ENCODE measurements at regions not wholly inside any gene's neighbourhood (a gene's known extent, or its start where the extent isn't known, plus 50 kb on each side); places are given as distances from the start of the nearest gene placed in this dataset.

DNA sequence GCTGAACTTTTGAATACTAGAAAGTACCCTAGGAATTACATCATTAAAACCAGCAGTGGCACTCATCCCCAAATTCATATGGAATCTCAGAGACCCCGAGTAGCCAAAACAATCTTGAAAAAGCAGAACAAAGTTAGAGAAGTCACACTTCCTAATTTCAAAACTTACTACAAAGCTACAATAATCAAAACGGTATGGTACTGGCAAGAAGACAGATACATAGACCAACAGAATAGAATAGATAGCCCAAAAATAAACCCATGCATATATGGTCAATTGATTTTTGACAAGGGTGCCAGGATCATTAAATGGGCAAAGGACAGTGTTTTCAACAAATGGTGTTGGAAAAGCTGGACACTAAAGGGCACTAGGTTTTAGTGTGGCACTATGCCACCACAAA, 176.0 kb upstream of the NDUFV2 start:
- Histone ChIP-seq H3K4me2 (ENCODE audit: control insufficient read depth, extremely low read depth, insufficient read depth, low read depth, low read length) (no peak overlapping the region), H3K79me2 (ENCODE audit: control insufficient read depth, insufficient read depth, low read length) (no peaks in the 10 kb centered on the region), H3K4me1 (ENCODE audit: control insufficient read depth, extremely low read depth, insufficient read depth, low read length) (no peaks in the 10 kb centered on the region), H2AFZ (ENCODE audit: control insufficient read depth, low read length) (no peak overlapping the region), H3K9me1 (ENCODE audit: control insufficient read depth, extremely low read depth, insufficient read depth, low read length) (no peaks in the 10 kb centered on the region), H4K20me1 (ENCODE audit: control insufficient read depth, extremely low read depth, insufficient read depth, low read length) (no peaks in the 10 kb centered on the region), H3K27ac (ENCODE audit: control insufficient read depth, insufficient read depth, low read length) (no peak overlapping the region), H3K9ac (ENCODE audit: control insufficient read depth, extremely low read depth, insufficient read depth, low read length) (no peak overlapping the region), H3K9me3 (ENCODE audit: control insufficient read depth, low read depth, low read length) (peaks cover 2% of the 10 kb centered on the region), H3K4me3 (ENCODE audit: control insufficient read depth in 2 of 3, extremely low read depth in 1 of 3, insufficient read depth in 2 of 3, low read depth in 1 of 3, low read length in 3 of 3) (no peak overlapping the region), H3K36me3 (ENCODE audit: control insufficient read depth in 2 of 2, extremely low read depth in 1 of 2, insufficient read depth in 2 of 2, low read length in 2 of 2) (no peaks in the 10 kb centered on the region), H3K27me3 (ENCODE audit: control insufficient read depth, extremely low read depth, insufficient read depth, low read length) (no peaks in the 10 kb centered on the region)
- DNase-seq (ENCODE audit: low read depth, low spot score) (no peak), FAIRE-seq (no peak)
- dilution Hi-C loops (cut with MboI; ENCODE audit: extremely low pct_ligation_motif_present, low sequenced_read_pairs): no loop called here
- no peak for TF ChIP-seq EZH2 (IDR thresholded peaks at IDR 0.05; ENCODE audit: low read length)
- TF ChIP-seq, protein P1, sequence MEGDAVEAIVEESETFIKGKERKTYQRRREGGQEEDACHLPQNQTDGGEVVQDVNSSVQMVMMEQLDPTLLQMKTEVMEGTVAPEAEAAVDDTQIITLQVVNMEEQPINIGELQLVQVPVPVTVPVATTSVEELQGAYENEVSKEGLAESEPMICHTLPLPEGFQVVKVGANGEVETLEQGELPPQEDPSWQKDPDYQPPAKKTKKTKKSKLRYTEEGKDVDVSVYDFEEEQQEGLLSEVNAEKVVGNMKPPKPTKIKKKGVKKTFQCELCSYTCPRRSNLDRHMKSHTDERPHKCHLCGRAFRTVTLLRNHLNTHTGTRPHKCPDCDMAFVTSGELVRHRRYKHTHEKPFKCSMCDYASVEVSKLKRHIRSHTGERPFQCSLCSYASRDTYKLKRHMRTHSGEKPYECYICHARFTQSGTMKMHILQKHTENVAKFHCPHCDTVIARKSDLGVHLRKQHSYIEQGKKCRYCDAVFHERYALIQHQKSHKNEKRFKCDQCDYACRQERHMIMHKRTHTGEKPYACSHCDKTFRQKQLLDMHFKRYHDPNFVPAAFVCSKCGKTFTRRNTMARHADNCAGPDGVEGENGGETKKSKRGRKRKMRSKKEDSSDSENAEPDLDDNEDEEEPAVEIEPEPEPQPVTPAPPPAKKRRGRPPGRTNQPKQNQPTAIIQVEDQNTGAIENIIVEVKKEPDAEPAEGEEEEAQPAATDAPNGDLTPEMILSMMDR (optimal IDR thresholded peaks at IDR 0.05 in 1 of 3, IDR thresholded peaks at IDR 0.05 in 1 of 3, conservative IDR thresholded peaks at IDR 0.05 in 1 of 3; ENCODE audit: extremely low read depth in 1 of 3, insufficient read depth in 2 of 3, low read length in 3 of 3): no peak

DNA sequence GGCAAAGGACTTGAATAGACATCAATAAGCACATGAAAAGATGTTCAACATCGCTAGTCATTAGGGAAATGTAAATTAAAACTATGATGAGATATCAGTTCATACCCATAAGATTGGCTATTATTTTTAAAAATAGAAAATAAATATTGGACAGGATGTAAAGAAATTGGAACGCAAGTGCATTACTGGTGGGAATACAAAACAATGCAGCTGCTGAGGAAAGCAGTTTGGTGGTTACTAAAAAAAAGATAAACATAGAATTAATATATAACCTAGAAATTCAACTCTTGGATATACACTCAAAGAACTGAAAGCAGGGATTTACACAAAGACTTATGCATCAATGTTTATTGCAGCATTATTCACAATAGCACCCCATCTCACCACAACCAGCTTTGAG, 174.5 kb upstream of the NDUFV2 start:
- H3K9ac ChIP-seq (ENCODE audit: control insufficient read depth, extremely low read depth, insufficient read depth, low read length): no peak overlapping the region
- dilution Hi-C loops (cut with MboI; ENCODE audit: extremely low pct_ligation_motif_present, low sequenced_read_pairs): no loop called here
- TF ChIP-seq EZH2 (IDR thresholded peaks at IDR 0.05; ENCODE audit: low read length): no peak
- TF ChIP-seq, protein P1 (optimal IDR thresholded peaks at IDR 0.05 in 1 of 3, IDR thresholded peaks at IDR 0.05 in 1 of 3, conservative IDR thresholded peaks at IDR 0.05 in 1 of 3; ENCODE audit: extremely low read depth in 1 of 3, insufficient read depth in 2 of 3, low read length in 3 of 3): no peak
- H4K20me1 ChIP-seq (ENCODE audit: control insufficient read depth, extremely low read depth, insufficient read depth, low read length): no peaks in the 10 kb centered on the region
- no peaks in the 10 kb centered on the region for H3K36me3 ChIP-seq (ENCODE audit: control insufficient read depth in 2 of 2, extremely low read depth in 1 of 2, insufficient read depth in 2 of 2, low read length in 2 of 2)
- no peak for FAIRE-seq
- H3K79me2 ChIP-seq (ENCODE audit: control insufficient read depth, insufficient read depth, low read length): no peaks in the 10 kb centered on the region
- H3K4me3 ChIP-seq (ENCODE audit: control insufficient read depth in 2 of 3, extremely low read depth in 1 of 3, insufficient read depth in 2 of 3, low read depth in 1 of 3, low read length in 3 of 3): no peak overlapping the region
- DNase-seq (ENCODE audit: low read depth, low spot score): no peak
- H3K4me1 ChIP-seq (ENCODE audit: control insufficient read depth, extremely low read depth, insufficient read depth, low read length): no peaks in the 10 kb centered on the region
- H2AFZ ChIP-seq (ENCODE audit: control insufficient read depth, low read length): no peak overlapping the region
- no peaks in the 10 kb centered on the region for H3K27me3 ChIP-seq (ENCODE audit: control insufficient read depth, extremely low read depth, insufficient read depth, low read length)
- H3K4me2 ChIP-seq (ENCODE audit: control insufficient read depth, extremely low read depth, insufficient read depth, low read depth, low read length): no peak overlapping the region
- H3K9me1 ChIP-seq (ENCODE audit: control insufficient read depth, extremely low read depth, insufficient read depth, low read length): no peaks in the 10 kb centered on the region
- no peak overlapping the region for H3K27ac ChIP-seq (ENCODE audit: control insufficient read depth, insufficient read depth, low read length)
- peaks cover 2% of the 10 kb centered on the region for H3K9me3 ChIP-seq (ENCODE audit: control insufficient read depth, low read depth, low read length)
